HG02981 (cell line): ENCODE measurements at regions not wholly inside any gene's neighbourhood (a gene's known extent, or its start where the extent isn't known, plus 50 kb on each side); places are given as distances from the start of the nearest gene placed in this dataset.

Source experiments
- ATAC-seq: cut with Tn5 transposase; IDR thresholded peaks from one replicate; pipeline ENCODE4 v1.9.1; 2021; ENCODE audit warnings: mild to moderate bottlenecking, moderate library complexity; ENCODE audit not compliant: unreplicated experiment

DNA sequence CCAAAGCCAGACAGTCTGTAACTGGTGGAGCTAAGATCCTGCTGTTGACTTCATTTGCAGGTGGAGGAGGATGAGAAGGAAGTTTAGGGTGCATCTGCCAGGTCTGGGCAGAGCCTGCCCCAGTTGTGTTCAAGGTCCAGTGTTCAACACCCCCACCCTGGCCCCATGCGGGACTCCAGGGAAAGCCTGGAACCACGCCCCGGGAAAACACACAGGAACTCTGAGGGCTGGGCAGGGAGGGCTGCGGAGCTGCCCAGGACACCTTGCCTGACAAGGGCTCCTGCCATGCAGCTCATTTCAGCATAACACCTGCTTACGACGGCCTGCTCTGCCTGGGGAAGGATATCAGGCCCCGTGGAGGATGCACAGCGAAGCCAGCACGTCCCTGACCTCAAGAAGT is 286.3 kb downstream of the XXYLT1 start:
- ATAC-seq, result no peak

DNA sequence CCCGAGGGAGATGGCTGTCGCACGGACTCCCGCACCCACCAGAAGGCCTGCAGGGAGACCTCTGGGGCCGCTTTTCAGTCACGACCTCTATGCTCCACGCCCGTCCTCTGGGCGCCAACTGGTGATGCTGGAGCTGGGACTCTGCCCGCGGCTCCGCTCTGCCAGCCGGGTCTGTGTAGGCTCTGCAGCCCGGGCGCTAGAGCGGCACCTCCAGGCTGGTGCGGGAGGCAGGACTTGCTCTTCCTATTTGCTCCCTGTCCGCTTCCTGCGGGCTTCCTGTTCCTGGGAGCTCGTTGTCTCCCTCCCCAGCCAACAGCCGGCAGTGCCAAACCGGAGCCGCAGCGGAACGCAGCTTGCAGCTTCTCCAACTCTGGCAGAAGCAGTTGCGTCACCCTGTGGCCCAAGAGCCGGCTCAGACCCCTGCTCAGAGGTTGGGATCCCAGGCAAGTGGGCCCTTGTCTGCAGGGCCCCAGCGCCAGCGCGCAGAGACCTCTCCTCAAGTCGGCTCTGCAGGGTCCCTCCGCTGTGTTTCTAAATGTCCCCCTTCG is 285.9 kb downstream of the XXYLT1 start:
- ATAC-seq, result no peak

DNA sequence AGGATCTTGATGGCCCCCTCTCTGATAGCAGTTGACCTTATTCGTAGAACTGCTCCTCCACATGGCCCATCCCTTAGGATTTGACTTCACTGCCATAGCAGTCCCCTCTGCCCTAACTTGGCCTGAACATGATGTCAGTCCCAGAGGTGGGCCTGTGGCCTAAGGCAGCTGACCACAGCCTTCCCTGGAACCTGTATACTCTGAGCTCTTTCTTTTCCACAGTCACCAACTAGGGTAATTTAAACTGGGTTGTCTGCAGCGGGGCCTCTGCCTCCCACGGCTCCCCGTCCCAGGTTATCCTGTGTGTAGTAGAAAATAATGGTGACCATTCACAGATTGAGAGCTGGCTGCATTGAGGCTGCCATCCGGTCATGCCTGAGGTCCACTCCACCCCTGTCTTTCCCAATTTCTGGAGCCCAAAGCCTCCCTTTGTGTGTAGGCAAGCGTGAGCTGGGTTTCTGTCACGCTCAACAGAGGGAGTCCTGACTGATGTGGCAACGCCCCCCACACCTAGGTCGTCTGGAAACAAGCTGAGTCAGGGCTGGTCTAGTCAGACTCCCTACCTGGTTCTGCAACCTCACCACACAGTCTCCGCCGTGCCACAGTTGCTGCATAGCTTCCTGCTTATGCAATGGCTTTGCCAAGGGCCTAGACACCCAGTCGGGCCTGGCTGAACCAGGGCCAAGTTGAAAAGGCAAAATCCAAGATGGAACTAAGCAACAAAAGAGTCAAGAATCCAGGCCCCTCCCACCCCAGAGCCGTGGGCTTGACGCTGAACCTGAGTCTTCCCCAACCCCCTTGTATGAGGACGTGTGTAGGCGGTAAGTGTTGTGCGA is 284.5 kb downstream of the XXYLT1 start:
- ATAC-seq, result no peak

DNA sequence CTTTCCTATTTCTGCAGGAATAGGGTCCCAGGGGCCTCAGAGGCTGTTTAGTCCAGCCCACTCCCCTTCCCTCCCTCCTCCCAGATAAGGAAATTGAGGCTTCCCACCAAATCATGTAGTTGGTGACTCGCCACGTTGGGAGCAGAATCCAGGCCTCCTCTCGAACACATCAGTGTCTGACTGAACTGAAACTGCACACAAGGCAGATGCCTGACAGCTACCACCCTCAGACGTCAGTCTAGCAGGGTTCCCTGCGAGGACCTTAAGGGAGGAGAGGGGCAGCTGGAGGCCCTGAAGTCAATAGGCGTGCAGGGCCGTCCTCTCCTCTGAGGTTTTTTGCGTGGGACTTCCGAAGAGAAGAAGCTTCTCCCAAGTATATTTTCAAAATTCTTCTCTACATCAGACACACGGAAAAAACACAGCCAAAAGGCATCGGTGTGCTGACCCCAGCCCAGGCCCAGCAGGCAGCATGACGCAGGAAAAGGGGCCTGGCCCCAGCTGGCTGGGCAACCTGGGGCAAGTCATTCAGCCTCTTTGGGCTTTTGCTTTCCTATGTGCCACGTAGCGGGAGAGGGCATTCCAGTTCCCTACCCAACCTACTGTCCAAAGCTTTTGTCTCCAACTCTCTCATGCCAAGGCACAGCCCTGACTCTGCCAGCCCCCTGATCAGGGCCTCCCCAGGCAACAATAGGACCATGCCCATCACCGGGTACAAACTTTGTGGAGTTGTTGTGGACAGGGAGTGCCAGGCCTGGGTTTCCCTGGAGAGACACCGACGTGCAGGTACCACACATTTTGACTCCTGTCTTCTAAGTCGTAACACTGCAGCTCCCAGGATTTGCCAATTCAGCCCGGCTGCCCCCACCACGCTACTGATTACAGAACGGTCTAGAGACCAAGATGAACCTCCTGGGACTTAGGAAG is 283.1 kb downstream of the XXYLT1 start:
- no peak for ATAC-seq

DNA sequence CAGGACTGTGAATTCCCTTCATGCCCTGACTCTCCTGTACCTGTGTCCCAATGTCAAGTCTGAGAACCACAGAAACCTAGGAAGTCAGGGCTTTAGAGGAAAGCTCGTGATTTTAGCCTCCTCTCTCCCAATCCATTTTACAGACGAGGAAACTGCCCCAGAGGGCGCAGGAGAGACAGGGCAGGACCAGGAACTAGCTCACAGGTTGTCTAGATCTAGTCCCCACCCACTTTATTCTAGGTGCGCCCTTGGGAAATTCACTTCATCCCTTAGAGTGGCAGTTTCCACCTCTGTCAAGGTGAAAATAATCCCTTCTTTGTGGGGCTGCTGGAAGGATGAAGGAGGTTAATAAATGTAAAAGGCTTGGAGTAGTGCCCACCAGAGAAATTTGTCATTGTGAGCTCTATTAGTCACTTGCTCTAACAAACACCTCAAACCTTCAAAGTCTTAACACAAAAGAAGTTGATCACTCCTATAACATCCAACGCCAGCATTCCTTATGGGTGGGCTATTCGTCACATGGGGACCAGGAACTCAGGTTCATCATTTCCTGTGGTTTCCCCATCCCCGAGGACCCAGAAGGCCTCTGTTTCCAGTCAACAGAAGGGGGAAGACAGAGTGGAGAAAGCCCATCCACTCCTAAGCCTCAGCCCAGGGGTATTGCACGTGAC is 282.3 kb downstream of the XXYLT1 start:
- no peak for ATAC-seq

DNA sequence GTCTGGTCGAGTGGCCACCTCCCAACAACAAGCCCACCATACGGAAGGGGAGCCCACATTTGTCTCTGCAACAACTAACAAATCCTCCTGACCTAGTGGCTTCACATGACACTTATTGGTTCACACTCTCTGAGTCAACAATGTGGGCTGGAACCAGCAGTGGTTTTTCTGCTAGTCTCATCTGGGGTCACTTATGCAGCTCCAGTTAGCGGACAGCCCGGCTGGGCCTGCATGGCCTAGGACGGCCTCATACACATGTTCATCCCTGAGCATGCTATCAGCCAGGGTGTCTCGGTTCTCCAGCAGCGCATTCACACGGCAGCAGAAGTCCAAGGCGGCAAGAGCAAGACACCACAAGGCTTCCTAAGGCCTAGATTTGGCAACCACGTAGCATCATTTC is 281.7 kb downstream of the XXYLT1 start:
- no peak for ATAC-seq

DNA sequence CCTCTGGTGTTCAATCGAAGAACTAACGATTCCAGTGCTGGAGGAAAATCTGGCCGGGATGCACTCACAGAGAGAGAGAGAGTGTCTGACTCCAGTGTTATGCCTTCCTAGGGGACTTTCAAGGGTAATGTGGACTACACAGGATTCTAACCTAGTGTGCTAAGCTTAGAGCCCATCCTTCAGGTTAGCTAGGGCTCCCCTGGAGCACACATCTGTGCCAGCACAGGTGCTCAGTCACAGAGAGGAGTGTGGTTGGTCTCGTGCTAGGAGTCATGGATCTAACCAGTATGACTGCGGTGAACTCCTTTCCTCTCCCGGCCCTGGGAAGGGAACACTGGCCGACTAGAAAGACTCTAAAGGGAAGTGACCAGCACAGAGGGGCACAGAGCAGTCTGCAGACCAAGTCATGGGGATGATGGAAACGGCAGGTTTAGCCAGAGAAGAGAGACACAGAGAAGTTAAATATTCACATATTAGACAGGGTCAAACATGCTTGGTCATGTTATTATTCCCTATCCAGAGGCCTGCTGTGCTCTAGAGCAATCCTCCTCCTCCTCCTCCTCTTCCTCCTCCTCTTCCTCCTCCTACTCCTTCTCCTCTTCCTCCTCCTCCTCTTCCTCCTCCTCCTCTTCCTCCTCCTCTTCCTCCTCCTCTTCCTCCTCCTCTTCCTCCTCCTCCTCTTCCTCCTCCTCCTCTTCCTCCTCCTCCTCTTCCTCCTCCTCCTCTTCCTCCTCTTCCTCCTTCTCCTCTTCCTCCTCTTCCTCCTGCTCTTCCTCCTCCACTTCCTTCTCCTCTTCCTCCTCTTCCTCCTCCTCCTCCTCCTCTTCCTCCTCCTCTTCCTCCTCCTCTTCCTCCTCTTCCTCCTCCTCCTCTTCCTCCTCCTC is 280.3 kb downstream of the XXYLT1 start:
- no peak for ATAC-seq

DNA sequence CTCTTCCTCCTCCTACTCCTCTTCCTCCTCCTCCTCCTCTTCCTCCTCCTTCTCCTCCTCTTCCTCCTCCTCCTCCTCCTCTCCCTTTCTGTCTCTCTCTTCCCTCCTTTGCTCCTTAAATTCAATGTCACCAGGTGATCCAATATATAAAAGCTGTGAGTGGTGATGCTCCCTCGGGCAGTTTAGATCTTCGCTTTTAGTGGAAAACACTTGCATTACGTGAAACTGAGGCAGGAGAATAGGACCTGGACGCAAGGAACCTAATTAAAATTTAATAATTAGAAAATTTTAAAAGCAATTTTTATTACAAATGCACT is 279.7 kb downstream of the XXYLT1 start:
- ATAC-seq, result no peak

DNA sequence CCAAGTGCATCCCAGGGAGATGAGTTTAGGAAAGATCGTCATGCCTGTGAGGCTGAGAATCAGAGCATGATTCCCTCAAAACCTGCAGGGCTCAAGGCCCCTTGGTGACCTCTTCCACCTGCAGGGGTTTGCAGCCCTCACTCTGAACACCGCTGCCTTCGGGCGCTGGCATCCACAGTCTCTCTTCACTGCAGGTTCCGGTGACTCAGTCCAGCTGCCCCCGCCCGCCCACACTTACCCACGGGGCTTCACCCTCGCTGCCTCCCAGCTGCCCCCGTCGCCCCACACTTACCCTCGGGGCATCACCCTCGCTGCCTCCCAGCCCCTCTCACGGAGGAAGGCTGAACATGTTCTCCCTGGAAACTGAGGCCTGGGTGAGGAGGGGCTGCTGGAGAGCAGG is 277.1 kb downstream of the XXYLT1 start:
- ATAC-seq, result no peak

DNA sequence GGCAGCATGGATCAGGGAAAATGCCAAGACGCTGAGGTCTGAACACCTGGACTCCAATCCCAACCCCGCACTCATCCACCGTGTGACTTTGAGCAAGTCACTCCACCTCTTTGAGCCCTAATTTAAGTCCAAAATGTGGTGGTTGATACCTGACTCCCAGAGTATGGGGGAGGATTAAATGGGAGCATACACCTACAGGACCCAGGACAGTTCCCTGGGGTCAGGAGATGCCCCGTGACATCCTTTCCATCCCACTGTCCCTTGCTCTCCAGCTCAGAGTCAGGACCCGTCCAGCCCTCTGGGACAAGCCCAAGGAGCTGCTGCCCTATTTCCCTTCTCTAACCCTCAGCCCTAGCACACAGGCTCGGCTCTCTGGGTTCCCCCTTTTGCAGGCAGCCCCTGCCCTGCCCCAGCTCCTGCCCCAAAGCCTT is 276.4 kb downstream of the XXYLT1 start:
- no peak for ATAC-seq

DNA sequence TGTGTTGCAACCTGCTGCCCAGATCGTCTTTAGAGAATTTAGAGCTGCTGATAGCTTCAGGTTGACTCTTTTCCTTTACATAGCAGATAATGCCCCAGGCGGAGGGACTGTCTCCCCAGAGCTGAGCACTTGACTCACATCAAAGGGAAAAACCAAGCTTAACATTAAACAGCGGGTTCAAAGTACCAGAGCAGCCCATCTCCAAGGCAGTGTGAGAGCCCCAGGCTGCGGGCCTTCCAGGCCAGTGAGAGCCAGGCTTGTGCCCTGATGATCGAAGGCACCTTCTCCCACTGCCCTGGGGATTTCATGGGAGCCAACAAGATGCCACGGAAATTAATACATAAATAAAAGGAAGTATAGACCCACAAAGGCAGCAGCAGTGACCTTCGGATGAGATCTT is 275.6 kb downstream of the XXYLT1 start:
- no peak for ATAC-seq

DNA sequence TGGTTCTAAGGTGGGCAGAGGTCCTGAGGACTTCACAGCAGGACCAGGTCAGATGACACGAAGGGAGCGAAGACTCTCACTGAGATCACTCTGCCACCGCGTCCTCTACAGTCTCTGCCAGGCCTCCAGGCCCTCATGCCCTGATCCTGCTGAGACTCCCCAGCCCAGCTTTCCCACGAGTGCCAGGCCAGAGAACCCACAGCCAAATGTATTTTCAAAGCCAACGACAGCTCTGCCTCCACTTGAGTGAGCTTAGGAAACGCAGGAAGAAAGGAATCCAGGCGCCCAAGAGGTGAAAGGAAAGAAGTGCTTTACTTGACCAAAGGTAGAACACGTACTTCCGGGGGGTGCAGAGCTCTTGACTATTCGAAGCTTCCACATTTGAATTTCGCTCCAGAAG is 275.0 kb downstream of the XXYLT1 start:
- ATAC-seq, result no peak

DNA sequence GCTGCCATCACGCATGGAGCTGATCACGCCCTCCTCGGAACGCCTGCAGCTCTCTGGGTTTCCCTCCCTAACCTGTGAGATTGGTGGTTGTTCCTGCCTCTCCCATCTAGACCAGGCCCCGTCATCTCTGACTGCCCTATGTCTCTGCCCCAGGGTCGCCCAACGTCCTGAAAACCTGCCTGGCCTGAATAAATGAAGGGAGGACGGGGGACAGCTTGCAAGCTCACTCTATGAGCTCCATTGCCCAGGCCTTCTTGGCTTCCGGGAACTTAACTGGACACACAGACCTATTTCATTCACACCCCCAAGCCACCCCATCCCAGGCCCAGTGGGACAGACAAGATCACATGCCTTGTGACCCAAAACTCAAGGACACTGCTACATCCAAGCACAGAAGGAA is 274.2 kb downstream of the XXYLT1 start:
- no peak for ATAC-seq

DNA sequence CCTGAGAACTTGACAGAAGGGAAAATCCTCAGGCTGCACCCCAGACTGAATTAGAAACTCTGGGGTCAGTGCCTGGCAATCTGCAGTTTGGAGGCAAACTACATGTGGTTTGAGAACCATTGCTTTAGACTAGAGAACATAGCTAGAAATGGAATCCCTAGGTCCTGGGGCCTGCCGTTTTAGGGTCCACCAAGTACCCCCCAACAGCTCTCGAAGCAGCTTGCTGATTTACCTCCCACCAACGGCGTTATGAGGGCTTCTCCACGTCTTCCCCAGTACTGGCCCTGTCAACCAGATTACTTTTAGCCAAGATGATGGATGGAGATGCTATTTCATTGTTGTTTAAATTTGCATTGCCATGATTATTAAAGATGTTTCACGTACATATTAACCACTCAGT is 272.5 kb downstream of the XXYLT1 start:
- ATAC-seq, result no peak

DNA sequence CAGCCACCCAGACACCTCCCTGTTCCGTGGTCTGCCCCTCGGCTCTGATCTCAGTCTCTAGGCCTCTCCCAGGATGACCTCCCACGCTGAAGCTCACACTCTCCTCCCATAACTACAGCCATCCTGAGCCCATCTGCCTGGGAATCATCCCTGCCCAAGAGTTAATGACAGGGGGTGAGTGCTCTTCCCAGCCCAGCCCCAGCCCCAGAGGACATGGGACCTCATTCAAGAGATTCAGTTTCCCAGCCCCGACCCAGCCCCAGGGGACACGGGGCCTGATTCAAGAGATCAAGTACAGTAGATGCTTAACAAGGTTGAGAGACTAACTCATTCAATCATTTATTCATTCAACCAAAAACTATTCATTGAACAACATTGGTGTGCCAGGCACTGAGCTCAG is 272.0 kb downstream of the XXYLT1 start:
- ATAC-seq, result no peak

DNA sequence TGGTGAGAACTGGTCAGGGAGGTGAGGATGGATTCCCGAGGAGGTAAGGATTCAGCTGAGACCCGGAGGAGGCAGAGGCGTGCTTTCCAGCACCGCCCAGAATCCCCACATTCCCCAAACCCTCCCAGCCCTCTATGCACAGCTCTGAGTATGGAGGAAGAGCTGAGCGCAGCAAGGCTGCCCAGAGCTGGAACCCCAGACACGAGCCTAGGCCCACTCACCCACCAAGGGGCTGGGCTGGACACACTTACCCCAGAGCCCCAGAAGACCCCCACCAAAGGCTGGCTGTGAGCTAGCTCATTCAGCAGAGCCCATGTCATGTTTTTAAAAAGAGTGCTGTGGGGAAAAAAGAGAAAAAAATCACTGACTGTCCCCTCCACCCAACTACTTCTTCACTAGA is 271.5 kb downstream of the XXYLT1 start:
- ATAC-seq, result no peak

DNA sequence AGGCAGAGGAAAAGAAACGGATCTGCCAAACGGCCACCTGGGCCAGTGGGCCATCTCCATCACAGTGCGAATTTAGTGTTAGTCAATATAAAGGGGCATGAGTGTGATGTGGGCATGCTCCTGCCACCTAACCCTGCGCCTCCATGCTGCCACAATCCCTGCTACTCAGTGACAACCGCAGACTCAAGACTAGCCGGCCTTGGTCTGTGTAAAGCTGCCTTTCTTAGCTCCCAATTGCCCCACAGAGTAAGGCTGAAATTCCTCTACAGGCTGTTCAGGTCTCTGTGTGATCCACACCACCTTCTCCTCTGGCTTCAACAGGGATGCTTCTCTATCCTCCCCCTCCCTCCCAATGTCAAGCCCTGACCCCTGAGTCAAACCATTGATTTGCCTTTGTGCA is 269.7 kb downstream of the XXYLT1 start:
- no peak for ATAC-seq

DNA sequence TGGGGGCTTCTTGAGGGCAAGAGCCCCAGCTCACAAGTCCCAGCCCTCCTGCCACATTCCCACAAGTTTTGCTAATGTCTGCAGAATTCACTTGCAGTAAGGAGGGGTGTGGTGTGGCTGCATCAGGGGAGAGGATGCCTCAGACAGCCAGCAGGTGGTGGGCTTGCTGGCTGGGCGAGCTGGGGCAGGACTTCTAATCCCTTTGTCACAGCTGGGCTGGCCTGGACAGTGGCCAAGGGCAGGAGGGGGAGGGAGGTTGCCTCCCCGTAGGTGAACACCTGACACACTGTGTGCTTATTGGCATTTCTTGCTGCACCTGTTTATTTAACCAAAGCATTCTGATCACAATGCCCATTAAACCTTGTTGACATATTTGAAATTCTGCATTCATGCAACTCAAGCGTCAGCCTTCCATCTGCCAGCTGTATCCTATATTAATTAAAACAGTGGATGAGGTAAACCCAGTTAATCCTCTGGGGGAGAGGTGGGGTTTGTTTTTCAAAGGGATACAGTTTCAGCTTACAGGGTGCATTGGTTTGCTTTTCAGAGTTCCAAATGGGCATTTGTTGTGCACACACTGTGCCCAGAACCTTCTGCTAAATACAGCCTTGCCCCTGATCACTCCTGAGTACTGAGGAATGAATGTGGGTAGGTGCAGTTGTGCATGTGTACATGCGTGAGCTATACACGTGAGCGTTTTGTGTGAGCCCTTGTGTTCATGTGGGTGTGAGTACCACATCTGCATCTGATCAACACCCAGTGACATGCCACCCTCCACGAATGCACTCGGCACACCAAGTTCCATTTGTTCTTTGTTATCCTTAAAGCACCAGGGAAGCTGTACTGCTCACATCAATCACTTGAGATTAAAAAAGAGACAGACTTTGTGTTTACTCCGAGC is 268.7 kb downstream of the XXYLT1 start:
- peak; percentile 59 for ATAC-seq
